ENCODE measurements at regions not wholly inside any gene's neighbourhood (a gene's known extent, or its start where the extent isn't known, plus 50 kb on each side); places are given as distances from the start of the nearest gene placed in this dataset.

- H3K9me3 ChIP-seq (ENCODE audit: low read length) = no peaks in the 10 kb centered on the region
- no peaks in the 10 kb centered on the region for H4K20me1 ChIP-seq (ENCODE audit: insufficient read depth, low read length)
- no peak overlapping the region for H3K4me3 ChIP-seq (ENCODE audit: low read depth, low read length, poor library complexity, severe bottlenecking)
- no peaks in the 10 kb centered on the region for H3K79me2 ChIP-seq (ENCODE audit: insufficient read depth, low read length)
- H3K27me3 ChIP-seq (ENCODE audit: insufficient read depth, low read length) = no peaks in the 10 kb centered on the region
- no peak overlapping the region for H3K27ac ChIP-seq (ENCODE audit: low read depth, low read length, poor library complexity, severe bottlenecking)
- no peaks in the 10 kb centered on the region for H3K36me3 ChIP-seq (ENCODE audit: insufficient read depth, low read length)
- no peak overlapping the region for H2AFZ ChIP-seq (ENCODE audit: low read length)
- H3K9me2 ChIP-seq (ENCODE audit: low read depth, low read length) = no peaks in the 10 kb centered on the region
- H3K4me1 ChIP-seq (ENCODE audit: insufficient read depth, low read length, severe bottlenecking) = no peaks in the 10 kb centered on the region
- no peak overlapping the region for H3K4me2 ChIP-seq (ENCODE audit: low read length)
- TF ChIP-seq EZH2 (IDR thresholded peaks at IDR 0.05; ENCODE audit: borderline replicate concordance, low read length) (no peak), CTCF (IDR thresholded peaks at IDR 0.05; ENCODE audit: low read length) (no peak)
- H3K9ac ChIP-seq (ENCODE audit: low read length) = no peak overlapping the region
- no peaks in the 10 kb centered on the region for H3F3A ChIP-seq (ENCODE audit: insufficient read depth, low read length)
These were observed 195.8 kb upstream of the HABP2 start for GRCh38 chr10:113356794-113357680.

- H3K79me2 ChIP-seq (ENCODE audit: insufficient read depth, low read length) = no peaks in the 10 kb centered on the region
- no peak overlapping the region for H3K27ac ChIP-seq (ENCODE audit: low read depth, low read length, poor library complexity, severe bottlenecking)
- no peaks in the 10 kb centered on the region for H3K9me2 ChIP-seq (ENCODE audit: low read depth, low read length)
- H3K9me3 ChIP-seq (ENCODE audit: low read length) = no peaks in the 10 kb centered on the region
- H3K9ac ChIP-seq (ENCODE audit: low read length) = no peak overlapping the region
- TF ChIP-seq EZH2 (IDR thresholded peaks at IDR 0.05; ENCODE audit: borderline replicate concordance, low read length) (no peak), CTCF (IDR thresholded peaks at IDR 0.05; ENCODE audit: low read length) (no peak)
- no peak overlapping the region for H3K4me2 ChIP-seq (ENCODE audit: low read length)
- H2AFZ ChIP-seq (ENCODE audit: low read length) = no peak overlapping the region
- no peak overlapping the region for H3K4me3 ChIP-seq (ENCODE audit: low read depth, low read length, poor library complexity, severe bottlenecking)
- no peaks in the 10 kb centered on the region for H3K4me1 ChIP-seq (ENCODE audit: insufficient read depth, low read length, severe bottlenecking)
- H3F3A ChIP-seq (ENCODE audit: insufficient read depth, low read length) = no peaks in the 10 kb centered on the region
- no peaks in the 10 kb centered on the region for H3K27me3 ChIP-seq (ENCODE audit: insufficient read depth, low read length)
- H3K36me3 ChIP-seq (ENCODE audit: insufficient read depth, low read length) = no peaks in the 10 kb centered on the region
- no peaks in the 10 kb centered on the region for H4K20me1 ChIP-seq (ENCODE audit: insufficient read depth, low read length)
These were observed 195.1 kb upstream of the HABP2 start for GRCh38 chr10:113357681-113358300.

GRCh38 chr10:113359655-113360054 lies 193.2 kb upstream of the HABP2 start:
- Histone ChIP-seq H3K27me3 (ENCODE audit: insufficient read depth, low read length) (no peaks in the 10 kb centered on the region), H3K27ac (ENCODE audit: low read depth, low read length, poor library complexity, severe bottlenecking) (no peak overlapping the region), H3K9me3 (ENCODE audit: low read length) (no peaks in the 10 kb centered on the region), H3K36me3 (ENCODE audit: insufficient read depth, low read length) (no peaks in the 10 kb centered on the region), H2AFZ (ENCODE audit: low read length) (no peak overlapping the region), H4K20me1 (ENCODE audit: insufficient read depth, low read length) (no peaks in the 10 kb centered on the region), H3K4me2 (ENCODE audit: low read length) (no peak overlapping the region), H3F3A (ENCODE audit: insufficient read depth, low read length) (no peaks in the 10 kb centered on the region), H3K9me2 (ENCODE audit: low read depth, low read length) (no peaks in the 10 kb centered on the region), H3K4me3 (ENCODE audit: low read depth, low read length, poor library complexity, severe bottlenecking) (no peak overlapping the region), H3K9ac (ENCODE audit: low read length) (no peak overlapping the region), H3K4me1 (ENCODE audit: insufficient read depth, low read length, severe bottlenecking) (no peaks in the 10 kb centered on the region), H3K79me2 (ENCODE audit: insufficient read depth, low read length) (no peaks in the 10 kb centered on the region)
- TF ChIP-seq EZH2 (IDR thresholded peaks at IDR 0.05; ENCODE audit: borderline replicate concordance, low read length) = no peak
- TF ChIP-seq CTCF (IDR thresholded peaks at IDR 0.05; ENCODE audit: low read length) = no peak

Measured in OCI-LY1 (cell line).